Keratinocyte (primary cell): ENCODE measurements at regions not wholly inside any gene's neighbourhood (a gene's known extent, or its start where the extent isn't known, plus 50 kb on each side); places are given as distances from the start of the nearest gene placed in this dataset.

Experiments used
- DNase-seq: peaks from one replicate; pipeline ENCODE4 v3.0.0-alpha.2; 2011; ENCODE audit warnings: low read depth, missing footprints, low spot score
- FAIRE-seq: peaks from 2 replicates; lab custom pipeline; 2011; peaks lifted over from hg19 to GRCh38; lab: Jason Lieb, UNC
- H2AFZ ChIP-seq: 2 replicates; pipeline ENCODE4 v1.6.0; 2012; ENCODE audit warnings: low read length, control low read depth, inconsistent platforms; ENCODE audit not compliant: control insufficient read depth
- H3K27ac ChIP-seq: 2 replicates; pipeline ENCODE4 v1.5.1; 2011; ENCODE audit warnings: low read length; ENCODE audit not compliant: control insufficient read depth, insufficient read depth
- H3K27me3 ChIP-seq: 3 replicates; pipeline ENCODE4 v1.6.0; 2011; ENCODE audit warnings: low read length; ENCODE audit not compliant: control insufficient read depth, insufficient read depth; ENCODE audit errors: extremely low read depth
- H3K36me3 ChIP-seq, 2 experiments: 2 replicates in 1 of 2; 3 replicates in 1 of 2; pipeline ENCODE4 v1.5.1; 2011; ENCODE audit warnings: low read length in 2 of 2, mild to moderate bottlenecking in 1 of 2; ENCODE audit not compliant: control insufficient read depth in 2 of 2, insufficient read depth in 2 of 2; ENCODE audit errors: extremely low read depth in 1 of 2
- H3K4me1 ChIP-seq: 3 replicates; pipeline ENCODE4 v1.5.1; 2011; ENCODE audit warnings: low read length; ENCODE audit not compliant: control insufficient read depth, insufficient read depth; ENCODE audit errors: extremely low read depth
- H3K4me2 ChIP-seq: 3 replicates; pipeline ENCODE4 v1.6.0; 2011; ENCODE audit warnings: low read depth, low read length; ENCODE audit not compliant: control insufficient read depth, insufficient read depth; ENCODE audit errors: extremely low read depth
- H3K4me3 ChIP-seq, 3 experiments: fragments of 200-600 bp in 1 of 3; sonication (generic) in 1 of 3; 2 replicates in 2 of 3; 3 replicates in 1 of 3; pipeline ENCODE4 v1.5.1; 2011 to 2016; ENCODE audit warnings: low read length in 3 of 3, mild to moderate bottlenecking in 3 of 3, control low read depth in 2 of 3, inconsistent platforms in 1 of 3, low read depth in 1 of 3, mixed read lengths in 1 of 3, mixed run types in 1 of 3, moderate library complexity in 1 of 3; ENCODE audit not compliant: control insufficient read depth in 2 of 3, insufficient read depth in 2 of 3; ENCODE audit errors: extremely low read depth in 1 of 3
- H3K79me2 ChIP-seq: 2 replicates; pipeline ENCODE4 v1.6.0; 2012; ENCODE audit warnings: low read length; ENCODE audit not compliant: control insufficient read depth, insufficient read depth
- H3K9ac ChIP-seq: 3 replicates; pipeline ENCODE4 v1.6.0; 2011; ENCODE audit warnings: low read length; ENCODE audit not compliant: control insufficient read depth, insufficient read depth; ENCODE audit errors: extremely low read depth
- H3K9me1 ChIP-seq: 3 replicates; pipeline ENCODE4 v1.6.0; 2011; ENCODE audit warnings: low read length; ENCODE audit not compliant: control insufficient read depth, insufficient read depth; ENCODE audit errors: extremely low read depth
- H3K9me3 ChIP-seq: 2 replicates; pipeline ENCODE4 v1.5.1; 2012; ENCODE audit warnings: low read depth, low read length; ENCODE audit not compliant: control insufficient read depth
- H4K20me1 ChIP-seq: 3 replicates; pipeline ENCODE4 v1.6.0; 2011; ENCODE audit warnings: low read length; ENCODE audit not compliant: control insufficient read depth, insufficient read depth; ENCODE audit errors: extremely low read depth
- EZH2 ChIP-seq: IDR thresholded peaks from one replicate; pipeline ENCODE4 v1.6.1; 2012; ENCODE audit warnings: inconsistent platforms, mild to moderate bottlenecking, low read length, moderate library complexity
- dilution Hi-C: fragments of 300-500 bp; cut with MboI; formaldehyde crosslinking; loops from one replicate; pipeline ENCODE4 v1.7.0; 2020; ENCODE audit warnings: low sequenced_read_pairs; ENCODE audit not compliant: extremely low pct_ligation_motif_present
- TF ChIP-seq, protein P1 (sequence below), 3 experiments: IDR thresholded peaks in 1 of 3; conservative IDR thresholded peaks in 1 of 3; optimal IDR thresholded peaks in 1 of 3; 2 replicates in 2 of 3; 3 replicates in 1 of 3; pipeline versions ENCODE3 to v1.5.1; 2011; ENCODE audit warnings: low read length in 3 of 3, mild to moderate bottlenecking in 3 of 3, moderate library complexity in 2 of 3, control low read depth in 1 of 3, inconsistent platforms in 1 of 3; ENCODE audit not compliant: insufficient read depth in 2 of 3; ENCODE audit errors: extremely low read depth in 1 of 3

DNA sequence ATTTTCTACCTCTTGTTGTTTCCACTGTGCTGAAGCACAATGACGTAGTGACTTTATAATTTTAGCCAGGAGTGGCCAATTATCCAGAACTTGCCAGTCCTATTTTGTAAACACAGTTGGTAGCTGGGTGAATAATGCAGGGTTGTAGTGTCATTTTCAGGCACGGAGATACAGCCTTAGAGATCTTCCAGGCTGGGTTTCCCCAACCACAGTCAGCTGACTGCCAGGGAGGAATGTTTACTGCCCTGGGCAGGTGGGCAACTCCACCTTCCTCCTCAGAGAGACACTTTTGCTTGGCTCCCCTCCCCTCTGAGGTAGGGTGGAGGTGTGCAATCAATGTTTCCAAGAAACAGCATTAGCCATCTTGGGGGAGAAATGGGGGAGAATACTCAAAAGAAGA, 228.1 kb upstream of the NR4A3 start:
- no peaks in the 10 kb centered on the region for H3K27me3 ChIP-seq
- no peaks in the 10 kb centered on the region for H4K20me1 ChIP-seq
- H3K9me1 ChIP-seq = no peaks in the 10 kb centered on the region
- no peak for DNase-seq
- no peak overlapping the region for H3K27ac ChIP-seq
- no peak overlapping the region for H2AFZ ChIP-seq
- H3K36me3 ChIP-seq = no peaks in the 10 kb centered on the region
- FAIRE-seq = no peak
- no peaks in the 10 kb centered on the region for H3K9me3 ChIP-seq
- no peaks in the 10 kb centered on the region for H3K4me1 ChIP-seq
- H3K4me3 ChIP-seq = no peak overlapping the region
- TF ChIP-seq, protein P1, sequence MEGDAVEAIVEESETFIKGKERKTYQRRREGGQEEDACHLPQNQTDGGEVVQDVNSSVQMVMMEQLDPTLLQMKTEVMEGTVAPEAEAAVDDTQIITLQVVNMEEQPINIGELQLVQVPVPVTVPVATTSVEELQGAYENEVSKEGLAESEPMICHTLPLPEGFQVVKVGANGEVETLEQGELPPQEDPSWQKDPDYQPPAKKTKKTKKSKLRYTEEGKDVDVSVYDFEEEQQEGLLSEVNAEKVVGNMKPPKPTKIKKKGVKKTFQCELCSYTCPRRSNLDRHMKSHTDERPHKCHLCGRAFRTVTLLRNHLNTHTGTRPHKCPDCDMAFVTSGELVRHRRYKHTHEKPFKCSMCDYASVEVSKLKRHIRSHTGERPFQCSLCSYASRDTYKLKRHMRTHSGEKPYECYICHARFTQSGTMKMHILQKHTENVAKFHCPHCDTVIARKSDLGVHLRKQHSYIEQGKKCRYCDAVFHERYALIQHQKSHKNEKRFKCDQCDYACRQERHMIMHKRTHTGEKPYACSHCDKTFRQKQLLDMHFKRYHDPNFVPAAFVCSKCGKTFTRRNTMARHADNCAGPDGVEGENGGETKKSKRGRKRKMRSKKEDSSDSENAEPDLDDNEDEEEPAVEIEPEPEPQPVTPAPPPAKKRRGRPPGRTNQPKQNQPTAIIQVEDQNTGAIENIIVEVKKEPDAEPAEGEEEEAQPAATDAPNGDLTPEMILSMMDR (optimal IDR thresholded peaks at IDR 0.05 in 1 of 3, IDR thresholded peaks at IDR 0.05 in 1 of 3, conservative IDR thresholded peaks at IDR 0.05 in 1 of 3; ENCODE audit: extremely low read depth in 1 of 3, insufficient read depth in 2 of 3, low read length in 3 of 3) = no peak
- TF ChIP-seq EZH2 = no peak
- dilution Hi-C loops = no loop called here
- H3K79me2 ChIP-seq = no peaks in the 10 kb centered on the region
- no peak overlapping the region for H3K9ac ChIP-seq
- H3K4me2 ChIP-seq = no peak overlapping the region

DNA sequence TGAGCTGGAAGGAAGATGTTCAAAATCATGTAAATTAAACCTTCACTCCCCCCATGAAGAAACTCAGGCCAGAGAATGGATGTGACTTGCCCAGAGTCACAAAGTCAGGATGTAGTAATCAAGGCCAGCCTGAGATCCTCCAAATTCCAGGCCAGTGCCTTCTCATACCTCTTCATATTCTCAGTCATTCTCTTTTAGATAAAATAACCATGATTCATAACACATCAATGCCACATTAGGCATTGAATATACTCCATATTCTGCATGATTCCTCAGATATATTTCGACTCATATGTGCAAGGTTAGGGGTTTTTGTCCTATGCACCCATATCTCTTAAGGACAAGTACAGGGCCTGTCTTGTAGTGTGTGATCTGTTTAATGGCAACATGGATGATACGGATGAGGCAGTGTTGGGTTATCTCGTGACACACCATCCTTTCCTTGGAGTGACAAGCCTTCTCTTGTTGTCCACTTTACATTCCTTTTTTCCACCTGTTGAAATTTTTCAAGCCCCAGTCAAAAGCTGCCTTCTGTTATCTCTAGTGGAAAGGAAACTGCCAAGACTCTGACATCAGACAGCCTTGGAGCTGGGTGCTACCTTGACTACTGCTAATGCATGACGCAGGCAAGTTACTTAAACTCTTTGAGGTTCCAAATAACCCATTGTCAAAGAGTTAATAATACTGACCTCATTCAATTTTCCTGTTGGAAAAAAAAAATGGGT, 227.5 kb upstream of the NR4A3 start:
- Histone ChIP-seq H3K79me2 (no peaks in the 10 kb centered on the region), H2AFZ (no peak overlapping the region), H3K9me3 (no peaks in the 10 kb centered on the region), H3K4me3 (no peak overlapping the region), H3K4me1 (no peaks in the 10 kb centered on the region), H3K9me1 (no peaks in the 10 kb centered on the region), H3K36me3 (no peaks in the 10 kb centered on the region), H3K4me2 (no peak overlapping the region), H3K9ac (no peak overlapping the region), H3K27me3 (no peaks in the 10 kb centered on the region), H4K20me1 (no peaks in the 10 kb centered on the region), H3K27ac (no peak overlapping the region)
- dilution Hi-C loops = no loop called here
- FAIRE-seq (no peak), DNase-seq (no peak)
- TF ChIP-seq, protein P1 (optimal IDR thresholded peaks at IDR 0.05 in 1 of 3, IDR thresholded peaks at IDR 0.05 in 1 of 3, conservative IDR thresholded peaks at IDR 0.05 in 1 of 3; ENCODE audit: extremely low read depth in 1 of 3, insufficient read depth in 2 of 3, low read length in 3 of 3) = no peak
- TF ChIP-seq EZH2 = no peak
